H1 (cell line): ENCODE measurements at regions not wholly inside any gene's neighbourhood (a gene's known extent, or its start where the extent isn't known, plus 50 kb on each side); places are given as distances from the start of the nearest gene placed in this dataset.

Experiments used
- CTCF ChIA-PET: fragments of 300-600 bp; sonication (Branson Sonifier 250); formaldehyde crosslinking; loops from one replicate; lab custom pipeline; 2021; ENCODE audit not compliant: partially characterized antibody; lab: Charles Lee
- POLR2A ChIA-PET: fragments of 300-600 bp; sonication (Branson Sonifier 250); formaldehyde crosslinking; loops from one replicate; lab custom pipeline; 2021; ENCODE audit warnings: inconsistent platforms; ENCODE audit not compliant: partially characterized antibody; lab: Charles Lee
- DNase-seq, 2 experiments: peaks; one replicate each; pipeline versions ENCODE4 v3.0.0 to v3.0.0-alpha.2; 2010 to 2022; ENCODE audit warnings: low spot score in 2 of 2, low read depth in 1 of 2, mixed read lengths in 1 of 2
- FAIRE-seq: peaks from 2 replicates; lab custom pipeline; 2011; peaks lifted over from hg19 to GRCh38; lab: Jason Lieb, UNC
- H2AFZ ChIP-seq: 2 replicates; pipeline ENCODE4 v1.8.1; 2012; ENCODE audit warnings: low read length, inconsistent platforms
- H2AK5ac ChIP-seq: 2 replicates; pipeline ENCODE4 v1.6.1; 2013; ENCODE audit warnings: low read depth, low read length
- H2BK120ac ChIP-seq: replicated peaks from 2 replicates; pipeline ENCODE3; 2013; ENCODE audit warnings: low read depth, low read length, inconsistent platforms
- H2BK12ac ChIP-seq: 2 replicates; pipeline ENCODE4 v1.6.1; 2013; ENCODE audit warnings: low read depth, low read length
- H2BK15ac ChIP-seq: 2 replicates; pipeline ENCODE4 v1.6.1; 2013; ENCODE audit warnings: low read length
- H2BK20ac ChIP-seq: 2 replicates; pipeline ENCODE4 v1.6.1; 2013; ENCODE audit warnings: low read length
- H2BK5ac ChIP-seq: 2 replicates; pipeline ENCODE4 v1.6.1; 2013; ENCODE audit warnings: low read depth, low read length
- H3K14ac ChIP-seq: 2 replicates; pipeline ENCODE4 v1.6.1; 2013; ENCODE audit warnings: inconsistent platforms; ENCODE audit not compliant: insufficient read length
- H3K18ac ChIP-seq: 2 replicates; pipeline ENCODE4 v1.6.1; 2013; ENCODE audit warnings: low read length; ENCODE audit errors: extremely low read depth
- H3K23ac ChIP-seq: 2 replicates; pipeline ENCODE4 v1.6.1; 2013; ENCODE audit warnings: inconsistent platforms; ENCODE audit not compliant: insufficient read length
- H3K23me2 ChIP-seq: 2 replicates; pipeline ENCODE4 v1.6.1; 2013; ENCODE audit warnings: low read depth, low read length
- H3K27ac ChIP-seq: 2 replicates; pipeline ENCODE4 v1.6.1; 2011; ENCODE audit warnings: low read depth, low read length, inconsistent platforms
- H3K27me3 ChIP-seq, 4 experiments: replicated peaks in 1 of 4; 1 replicate in 1 of 4; 2 replicates in 3 of 4; pipeline versions ENCODE4 v1.6.1 to v1.8.1; 2011 to 2013; ENCODE audit warnings: low read length in 3 of 4, mild to moderate bottlenecking in 3 of 4, inconsistent platforms in 2 of 4, mixed read lengths in 2 of 4, moderate library complexity in 1 of 4; ENCODE audit not compliant: control insufficient read depth in 3 of 4, insufficient read depth in 3 of 4; ENCODE audit errors: extremely low read depth in 1 of 4
- H3K36me3 ChIP-seq, 4 experiments: 2 replicates each; pipeline versions ENCODE4 v1.6.1 to v1.8.1; 2011 to 2013; ENCODE audit warnings: mild to moderate bottlenecking in 4 of 4, low read length in 3 of 4, moderate library complexity in 2 of 4, control low read depth in 1 of 4, inconsistent platforms in 1 of 4; ENCODE audit not compliant: insufficient read depth in 4 of 4, control insufficient read depth in 2 of 4
- H3K4ac ChIP-seq: replicated peaks from 2 replicates; pipeline ENCODE3; 2013; ENCODE audit warnings: low read length, low read depth, mixed read lengths, inconsistent platforms; ENCODE audit not compliant: insufficient read length
- H3K4me1 ChIP-seq, 4 experiments: replicated peaks in 1 of 4; 1 replicate in 1 of 4; 2 replicates in 3 of 4; pipeline versions ENCODE4 v1.6.1 to v1.8.1; 2011 to 2013; ENCODE audit warnings: low read length in 3 of 4, inconsistent platforms in 2 of 4, mixed read lengths in 1 of 4; ENCODE audit not compliant: insufficient read depth in 4 of 4, control insufficient read depth in 3 of 4
- H3K4me2 ChIP-seq, 2 experiments: 2 replicates each; pipeline versions ENCODE4 v1.6.1 to v1.8.1; 2011 to 2013; ENCODE audit warnings: low read depth in 2 of 2, low read length in 2 of 2, control low read depth in 1 of 2, inconsistent platforms in 1 of 2, mild to moderate bottlenecking in 1 of 2; ENCODE audit not compliant: insufficient read depth in 1 of 2
- H3K4me3 ChIP-seq, 4 experiments: fragments of 200-600, 300-600 bp in 1 of 4; sonication (generic), shearing (Covaris generic), sonication (Bioruptor Twin) in 1 of 4; 2 replicates each; pipeline versions ENCODE4 v1.5.1 to v1.8.1; 2011 to 2016; ENCODE audit warnings: low read length in 4 of 4, low read depth in 3 of 4, control low read depth in 2 of 4, inconsistent platforms in 2 of 4, mild to moderate bottlenecking in 2 of 4, mixed read lengths in 1 of 4, moderate library complexity in 1 of 4; ENCODE audit not compliant: insufficient read depth in 2 of 4; ENCODE audit errors: extremely low read depth in 1 of 4
- H3K56ac ChIP-seq: replicated peaks from 2 replicates; pipeline ENCODE3; 2013; ENCODE audit warnings: low read depth, mild to moderate bottlenecking, mixed read lengths, low read length, inconsistent platforms; ENCODE audit not compliant: insufficient read length
- H3K79me1 ChIP-seq: 2 replicates; pipeline ENCODE4 v1.6.1; 2013; ENCODE audit warnings: low read depth, low read length, control low read depth
- H3K79me2 ChIP-seq, 2 experiments: 2 replicates each; pipeline versions ENCODE4 v1.6.1 to v1.8.1; 2012 to 2013; ENCODE audit warnings: low read length in 2 of 2, mild to moderate bottlenecking in 2 of 2, inconsistent platforms in 1 of 2; ENCODE audit not compliant: insufficient read depth in 2 of 2, control insufficient read depth in 1 of 2
- H3K9ac ChIP-seq, 4 experiments: replicated peaks in 1 of 4; 1 replicate in 1 of 4; 2 replicates in 3 of 4; pipeline versions ENCODE4 v1.6.1 to v1.8.1; 2011 to 2013; ENCODE audit warnings: low read depth in 3 of 4, low read length in 3 of 4, control low read depth in 2 of 4, mild to moderate bottlenecking in 2 of 4, moderate library complexity in 2 of 4, inconsistent platforms in 1 of 4; ENCODE audit errors: extremely low read depth in 1 of 4
- H3K9me3 ChIP-seq, 2 experiments: 2 replicates each; pipeline versions ENCODE4 v1.6.1 to v1.8.1; 2012 to 2013; ENCODE audit warnings: mild to moderate bottlenecking in 2 of 2, moderate library complexity in 2 of 2, control low read depth in 1 of 2, inconsistent platforms in 1 of 2, low read depth in 1 of 2, low read length in 1 of 2, mixed read lengths in 1 of 2; ENCODE audit not compliant: insufficient read depth in 2 of 2
- H4K20me1 ChIP-seq, 2 experiments: replicated peaks in 1 of 2; 2 replicates each; pipeline versions ENCODE3 to v1.8.1; 2011 to 2013; ENCODE audit warnings: inconsistent platforms in 2 of 2, low read length in 2 of 2, mild to moderate bottlenecking in 1 of 2; ENCODE audit not compliant: insufficient read depth in 2 of 2, control insufficient read depth in 1 of 2
- H4K5ac ChIP-seq: 2 replicates; pipeline ENCODE4 v1.6.1; 2013; ENCODE audit warnings: low read length, low read depth, mixed read lengths, inconsistent platforms; ENCODE audit not compliant: insufficient read length
- H4K8ac ChIP-seq: 2 replicates; pipeline ENCODE4 v1.8.0; 2013; ENCODE audit warnings: mild to moderate bottlenecking, moderate library complexity, low read length, inconsistent platforms; ENCODE audit not compliant: insufficient read depth; ENCODE audit errors: extremely low read depth
- H4K91ac ChIP-seq: replicated peaks from 2 replicates; pipeline ENCODE3; 2013; ENCODE audit warnings: low read length, mixed read lengths, inconsistent platforms; ENCODE audit not compliant: insufficient read length
- ASH2L ChIP-seq: fragments of 200-600, 300-600 bp; sonication (generic); IDR thresholded peaks from one replicate; pipeline ENCODE4 v1.7.1; 2017; ENCODE audit warnings: low read length
- BCL11A ChIP-seq, 2 experiments: IDR thresholded peaks; one replicate each; pipeline ENCODE4 v1.6.1; 2011; ENCODE audit warnings: low read depth in 2 of 2, low read length in 2 of 2, mild to moderate bottlenecking in 2 of 2
- CBX8 ChIP-seq: fragments of 300-800, 300-1000 bp; sonication (generic); IDR thresholded peaks from 2 replicates; pipeline ENCODE4 v1.7.1; 2016; ENCODE audit warnings: low read depth, low read length, borderline replicate concordance
- FOSL1 ChIP-seq: IDR thresholded peaks from 2 replicates; pipeline ENCODE4 v1.6.1; 2011; ENCODE audit warnings: mild to moderate bottlenecking, low read depth, low read length, moderate library complexity; ENCODE audit not compliant: insufficient read depth
- GABPA ChIP-seq: IDR thresholded peaks from 2 replicates; pipeline ENCODE4 v1.6.1; 2011; ENCODE audit warnings: mild to moderate bottlenecking, low read length, moderate library complexity, borderline replicate concordance; ENCODE audit not compliant: insufficient read depth
- NRF1 ChIP-seq: IDR thresholded peaks from 2 replicates; pipeline ENCODE4 v1.6.1; 2011; ENCODE audit warnings: mild to moderate bottlenecking, low read depth, low read length, improper control_type of control experiment
- PHF8 ChIP-seq: fragments of 200-600 bp; sonication (generic); conservative IDR thresholded peaks from 2 replicates; pipeline ENCODE4 v1.7.1; 2012; ENCODE audit warnings: low read depth, mild to moderate bottlenecking, inconsistent platforms, low read length, moderate library complexity
- POLR2AphosphoS5 ChIP-seq: IDR thresholded peaks from 2 replicates; pipeline ENCODE4 v1.6.1; 2011; ENCODE audit warnings: low read depth, low read length
- SRF ChIP-seq: IDR thresholded peaks from 2 replicates; pipeline ENCODE4 v1.6.1; 2011; ENCODE audit warnings: mild to moderate bottlenecking, low read depth, low read length, moderate library complexity
- TAF1 ChIP-seq: IDR thresholded peaks from 2 replicates; pipeline ENCODE4 v1.6.1; 2011; ENCODE audit warnings: mild to moderate bottlenecking, low read depth, low read length
- ZNF274 ChIP-seq: IDR thresholded peaks from 2 replicates; pipeline ENCODE4 v1.7.0; 2012; ENCODE audit warnings: low read length, borderline replicate concordance; ENCODE audit errors: extremely low read depth
- WGBS, 2 experiments: shearing (Covaris generic) in 1 of 2; methylation state at CpG; one replicate each; pipeline versions ENCODE4 v1.1.6 to v1.1.7; 2013 to 2015; ENCODE audit warnings: low lambda C conversion rate in 2 of 2, mixed read lengths in 2 of 2, inconsistent platforms in 1 of 2, low coverage in 1 of 2, missing lambda C conversion rate in 1 of 2; ENCODE audit not compliant: insufficient replicate concordance in 2 of 2, insufficient coverage in 1 of 2, insufficient read length in 1 of 2; ENCODE audit errors: extremely low coverage in 1 of 2, missing lambda C conversion rate in 1 of 2; 5-methylcytosine and 5-hydroxymethylcytosine counted together
- TF ChIP-seq, protein P1 (sequence below): IDR thresholded peaks from 2 replicates; pipeline ENCODE4 v1.6.1; 2012; ENCODE audit warnings: low read length, inconsistent platforms

DNA sequence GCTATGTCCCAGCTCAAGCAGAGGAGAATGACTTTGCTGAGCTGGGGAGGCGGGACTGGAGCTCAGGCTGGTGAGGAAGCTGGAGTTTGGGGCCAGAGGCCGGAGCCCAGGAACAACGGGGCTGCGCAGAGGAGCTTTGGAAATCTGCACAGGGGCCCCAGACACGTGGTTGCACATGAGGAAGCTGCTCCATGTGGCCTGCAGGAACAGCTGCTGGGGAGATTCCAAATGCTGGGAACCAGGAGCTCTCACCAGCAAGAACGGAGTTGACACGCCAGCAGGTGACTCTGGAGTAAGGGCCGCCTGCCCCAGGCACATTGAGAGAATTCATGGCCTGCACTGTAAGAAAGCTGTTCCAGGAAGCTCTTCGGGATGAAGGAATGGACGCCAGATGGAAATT lies 91.0 kb downstream of the OLFM1 start:
- WGBS, 2 experiments = 95% methylated on average over 10 of the region's 10 CpGs; no CpG with 5 or more reads in 1 of the 2 experiments
- POLR2A ChIA-PET = interaction anchor here (0.6 kb wide), 1 partner anchor 17 kb away, joined by 3 read pairs; no protein-coding TSS in a partner anchor
- TF ChIP-seq BCL11A (IDR thresholded peaks at IDR 0.05; ENCODE audit: low read depth in 2 of 2, low read length in 2 of 2) = no peak
- TF ChIP-seq CBX8 = no peak
- no peak for TF ChIP-seq NRF1
- no peak for TF ChIP-seq FOSL1
- TF ChIP-seq ZNF274 = no peak
- no peak for TF ChIP-seq ASH2L
- TF ChIP-seq GABPA = no peak
- no peak for TF ChIP-seq SRF
- no peak for TF ChIP-seq POLR2AphosphoS5
- TF ChIP-seq TAF1 = no peak
- TF ChIP-seq PHF8 = no peak
- TF ChIP-seq, protein P1, sequence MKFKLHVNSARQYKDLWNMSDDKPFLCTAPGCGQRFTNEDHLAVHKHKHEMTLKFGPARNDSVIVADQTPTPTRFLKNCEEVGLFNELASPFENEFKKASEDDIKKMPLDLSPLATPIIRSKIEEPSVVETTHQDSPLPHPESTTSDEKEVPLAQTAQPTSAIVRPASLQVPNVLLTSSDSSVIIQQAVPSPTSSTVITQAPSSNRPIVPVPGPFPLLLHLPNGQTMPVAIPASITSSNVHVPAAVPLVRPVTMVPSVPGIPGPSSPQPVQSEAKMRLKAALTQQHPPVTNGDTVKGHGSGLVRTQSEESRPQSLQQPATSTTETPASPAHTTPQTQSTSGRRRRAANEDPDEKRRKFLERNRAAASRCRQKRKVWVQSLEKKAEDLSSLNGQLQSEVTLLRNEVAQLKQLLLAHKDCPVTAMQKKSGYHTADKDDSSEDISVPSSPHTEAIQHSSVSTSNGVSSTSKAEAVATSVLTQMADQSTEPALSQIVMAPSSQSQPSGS = no peak

More for the DNA sequence above, 91.0 kb downstream of the OLFM1 start:
- H2AK5ac ChIP-seq = no peak overlapping the region
- no peaks in the 10 kb centered on the region for H3K23me2 ChIP-seq
- no peak overlapping the region for H2BK15ac ChIP-seq
- H3K79me1 ChIP-seq = no peaks in the 10 kb centered on the region
- no peak overlapping the region for H2BK120ac ChIP-seq
- CTCF ChIA-PET = interaction anchor here (1.0 to 1.7 kb wide), 5 partner anchors 15 to 89 kb away, joined by 3 to 5 read pairs (median 4); no protein-coding TSS in a partner anchor
- H3K4me2 ChIP-seq = no peak overlapping the region
- no peak overlapping the region for H2BK12ac ChIP-seq
- H3K23ac ChIP-seq = no peak overlapping the region
- no peak overlapping the region for H3K18ac ChIP-seq
- no peak overlapping the region for H3K9ac ChIP-seq
- no peaks in the 10 kb centered on the region for H3K79me2 ChIP-seq
- H2AFZ ChIP-seq = no peak overlapping the region
- no peak overlapping the region for H3K14ac ChIP-seq
- no peak overlapping the region for H3K56ac ChIP-seq
- no peak for DNase-seq
- no peak overlapping the region for H2BK5ac ChIP-seq
- H3K27me3 ChIP-seq = no peaks in the 10 kb centered on the region; a peak in 1 of 7 replicates
- no peak overlapping the region for H3K4ac ChIP-seq
- H4K8ac ChIP-seq = no peak overlapping the region
- H4K91ac ChIP-seq = no peak overlapping the region
- H4K5ac ChIP-seq = no peak overlapping the region
- no peaks in the 10 kb centered on the region for H3K4me1 ChIP-seq
- H2BK20ac ChIP-seq = no peak overlapping the region
- no peak for FAIRE-seq
- no peaks in the 10 kb centered on the region for H4K20me1 ChIP-seq
- H3K9me3 ChIP-seq = no peaks in the 10 kb centered on the region
- no peak overlapping the region for H3K4me3 ChIP-seq
- no peaks in the 10 kb centered on the region for H3K36me3 ChIP-seq
- no peak overlapping the region for H3K27ac ChIP-seq
